Neuronal stem cell (in vitro differentiated cells): ENCODE measurements at regions not wholly inside any gene's neighbourhood (a gene's known extent, or its start where the extent isn't known, plus 50 kb on each side); places are given as distances from the start of the nearest gene placed in this dataset.
"Not testable (repeated sequence)": the region's sequence is repeated elsewhere in the genome, so short reads cannot be mapped to it uniquely, and the experiment has no call there.

Source experiments
- DNase-seq: peaks from one replicate; pipeline ENCODE4 v3.0.0-alpha.2; 2013; ENCODE audit warnings: low spot score
- H2AFZ ChIP-seq: one replicate; pipeline ENCODE4 v1.6.1; 2013; ENCODE audit warnings: mild to moderate bottlenecking, low read length, inconsistent platforms
- H2AK5ac ChIP-seq: 2 replicates; pipeline ENCODE4 v1.6.1; 2013; ENCODE audit warnings: low read depth, mild to moderate bottlenecking, inconsistent platforms, low read length, moderate library complexity, mixed read lengths
- H2BK120ac ChIP-seq: 2 replicates; pipeline ENCODE4 v1.6.1; 2013; ENCODE audit warnings: low read depth, mild to moderate bottlenecking, inconsistent platforms, low read length, moderate library complexity, mixed read lengths
- H2BK12ac ChIP-seq: one replicate; pipeline ENCODE4 v1.6.1; 2013; ENCODE audit warnings: low read length, inconsistent platforms
- H2BK15ac ChIP-seq: 2 replicates; pipeline ENCODE4 v1.6.1; 2013; ENCODE audit warnings: mild to moderate bottlenecking, low read length, inconsistent platforms, mixed read lengths
- H2BK5ac ChIP-seq: one replicate; pipeline ENCODE4 v1.6.1; 2013; ENCODE audit warnings: inconsistent platforms, mild to moderate bottlenecking, low read length, moderate library complexity
- H3K14ac ChIP-seq: one replicate; pipeline ENCODE4 v1.6.1; 2013; ENCODE audit warnings: low read length, inconsistent platforms
- H3K18ac ChIP-seq: 2 replicates; pipeline ENCODE4 v1.6.1; 2013; ENCODE audit warnings: low read length, inconsistent platforms
- H3K23ac ChIP-seq: 2 replicates; pipeline ENCODE4 v1.6.1; 2013; ENCODE audit warnings: low read depth, mild to moderate bottlenecking, mixed read lengths, low read length, inconsistent platforms; ENCODE audit not compliant: poor library complexity
- H3K27ac ChIP-seq: replicated peaks from 3 replicates; pipeline ENCODE4 v1.5.1; 2013; ENCODE audit warnings: low read length, inconsistent platforms
- H3K27me3 ChIP-seq, 3 experiments: 2 replicates each; pipeline ENCODE4 v1.6.1; 2013; ENCODE audit warnings: low read length in 3 of 3, mild to moderate bottlenecking in 2 of 3, inconsistent platforms in 1 of 3, low read depth in 1 of 3, mixed read lengths in 1 of 3, moderate library complexity in 1 of 3; ENCODE audit not compliant: control insufficient read depth in 3 of 3, insufficient read depth in 3 of 3
- H3K36me3 ChIP-seq, 2 donors: replicated peaks in 1 of 2; 2 replicates each; pipeline ENCODE4 v1.6.1; 2013; ENCODE audit warnings: low read length in 2 of 2; ENCODE audit not compliant: control insufficient read depth in 2 of 2, insufficient read depth in 2 of 2
- H3K4ac ChIP-seq: 2 replicates; pipeline ENCODE4 v1.6.1; 2013; ENCODE audit warnings: inconsistent platforms, mild to moderate bottlenecking, low read length, moderate library complexity
- H3K4me1 ChIP-seq, 2 donors: 1 replicate in 1 of 2; 2 replicates in 1 of 2; pipeline ENCODE4 v1.6.1; 2013; ENCODE audit warnings: low read length in 2 of 2, low read depth in 1 of 2; ENCODE audit not compliant: control insufficient read depth in 2 of 2, insufficient read depth in 1 of 2
- H3K4me2 ChIP-seq: one replicate; pipeline ENCODE4 v1.6.1; 2013; ENCODE audit warnings: mild to moderate bottlenecking, low read length, inconsistent platforms; ENCODE audit not compliant: insufficient read depth, poor library complexity, severe bottlenecking
- H3K4me3 ChIP-seq, 2 donors: 2 replicates each; pipeline ENCODE4 v1.5.1; 2013; ENCODE audit warnings: low read length in 2 of 2, mild to moderate bottlenecking in 2 of 2, inconsistent platforms in 1 of 2, moderate library complexity in 1 of 2
- H3K79me1 ChIP-seq: one replicate; pipeline ENCODE4 v1.6.1; 2013; ENCODE audit warnings: low read depth, mild to moderate bottlenecking, inconsistent platforms, low read length, moderate library complexity
- H3K9ac ChIP-seq: one replicate; pipeline ENCODE4 v1.6.1; 2013; ENCODE audit warnings: mild to moderate bottlenecking, low read depth, low read length, inconsistent platforms; ENCODE audit not compliant: poor library complexity
- H3K9me3 ChIP-seq, 2 donors: replicated peaks in 1 of 2; 2 replicates each; pipeline versions ENCODE3 to v1.6.1; 2013; ENCODE audit warnings: low read length in 2 of 2, mild to moderate bottlenecking in 2 of 2, inconsistent platforms in 1 of 2, low read depth in 1 of 2, mixed read lengths in 1 of 2, moderate library complexity in 1 of 2; ENCODE audit not compliant: control insufficient read depth in 2 of 2, insufficient read depth in 1 of 2
- H4K8ac ChIP-seq: one replicate; pipeline ENCODE4 v1.6.1; 2013; ENCODE audit warnings: low read depth, mild to moderate bottlenecking, inconsistent platforms, low read length, moderate library complexity
- H4K91ac ChIP-seq: one replicate; pipeline ENCODE4 v1.6.1; 2013; ENCODE audit warnings: low read length, low read depth, mild to moderate bottlenecking, inconsistent platforms; ENCODE audit not compliant: poor library complexity
- WGBS, 2 donors: extraction: QIAGEN DNeasy Blood & Tissue Kit; methylation state at CpG; one replicate each; pipeline ENCODE4 v1.1.7; 2013; ENCODE audit warnings: missing lambda C conversion rate in 2 of 2, mixed read lengths in 1 of 2; ENCODE audit not compliant: insufficient read length in 2 of 2, insufficient replicate concordance in 1 of 2; ENCODE audit errors: extremely low coverage in 2 of 2; 5-methylcytosine and 5-hydroxymethylcytosine counted together

DNA sequence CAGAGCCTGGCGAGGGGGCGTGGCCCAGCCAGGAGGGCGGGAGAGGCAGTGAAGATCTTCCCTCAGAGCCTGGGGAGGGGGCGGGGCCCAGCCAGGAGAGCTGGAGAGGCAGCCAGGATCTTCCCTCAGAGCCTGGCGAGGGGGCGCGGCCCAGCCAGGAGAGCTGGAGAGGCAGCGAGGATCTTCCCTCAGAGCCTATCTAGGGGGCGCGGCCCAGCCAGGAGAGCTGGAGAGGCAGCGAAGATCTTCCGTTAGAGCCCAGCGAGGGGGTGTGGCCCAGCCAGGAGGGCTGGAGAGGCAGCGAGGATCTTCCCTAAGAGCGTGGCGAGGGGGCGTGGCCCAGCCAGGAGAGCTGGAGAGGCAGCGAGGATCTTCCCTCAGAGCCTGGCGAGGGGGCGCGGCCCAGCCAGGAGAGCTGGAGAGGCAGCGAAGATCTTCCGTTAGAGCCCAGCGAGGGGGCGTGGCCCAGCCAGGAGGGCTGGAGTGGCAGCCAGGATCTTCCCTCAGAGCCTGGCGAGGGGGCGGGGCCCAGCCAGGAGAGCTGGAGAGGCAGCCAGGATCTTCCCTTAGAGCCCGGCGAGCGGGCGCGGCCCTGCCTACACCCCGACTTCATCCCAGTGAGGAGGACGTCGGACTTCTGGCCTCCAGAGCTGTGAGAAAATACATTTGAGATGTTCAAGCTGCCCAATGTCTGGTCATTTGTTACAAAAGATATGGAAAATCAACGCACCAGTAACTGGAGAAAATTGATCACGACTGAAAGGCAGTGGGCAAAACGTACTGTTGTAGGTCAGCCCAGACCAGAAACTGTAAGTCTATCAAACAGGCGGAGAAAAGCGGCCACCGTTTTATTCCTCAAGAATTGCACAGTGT, 63.4 kb upstream of the TMEM18 start:
- WGBS, 2 donors: no CpG with 5 or more reads among the region's 41 CpGs
- Histone ChIP-seq H2AK5ac (peak overlapping the region; percentile 13), H2AFZ (peak overlapping the region; percentile 95), H2BK5ac (peak overlapping the region; percentile 79), H3K9ac (peak overlapping the region; percentile 94), H3K4me2 (peak overlapping the region; percentile 99), H3K18ac (peak overlapping the region; percentile 100), H4K91ac (peak overlapping the region; percentile 89), H3K4me3 (peak overlapping the region; percentile 50 to 81), H2BK15ac (peak overlapping the region; percentile 13), H3K23ac (peak overlapping the region; percentile 14), H3K27ac (peak overlapping the region; percentile 81)
- not testable (repeated sequence) for H4K8ac ChIP-seq, H3K79me1 ChIP-seq, H2BK12ac ChIP-seq, H3K4me1 ChIP-seq, H2BK120ac ChIP-seq, H3K27me3 ChIP-seq, H3K9me3 ChIP-seq, H3K14ac ChIP-seq, H3K4ac ChIP-seq, H3K36me3 ChIP-seq
- peak; percentile 100 for DNase-seq

DNA sequence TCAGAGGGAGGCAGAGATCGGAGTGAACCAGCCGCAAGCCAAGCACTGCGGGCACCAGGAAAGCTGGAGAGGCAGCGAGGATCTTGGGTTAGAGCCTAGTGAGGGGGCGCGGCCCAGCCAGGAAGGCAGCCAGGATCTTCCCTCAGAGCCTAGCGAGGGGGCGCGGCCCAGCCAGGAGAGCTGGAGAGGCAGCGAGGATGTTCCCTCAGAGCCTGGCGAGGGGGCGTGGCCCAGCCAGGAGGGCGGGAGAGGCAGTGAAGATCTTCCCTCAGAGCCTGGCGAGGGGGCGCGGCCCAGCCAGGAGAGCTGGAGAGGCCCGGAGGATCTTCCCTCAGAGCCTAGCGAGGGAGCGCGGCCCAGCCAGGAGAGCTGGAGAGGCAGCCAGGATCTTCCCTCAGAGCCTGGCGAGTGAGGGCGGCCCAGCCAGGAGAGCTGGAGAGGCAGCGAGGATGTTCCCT, 62.7 kb upstream of the TMEM18 start:
- no CpG with 5 or more reads among the region's 23 CpGs for WGBS, 2 donors
- peak overlapping the region; percentile 13 for H2AK5ac ChIP-seq
- DNase-seq: peak; percentile 100

DNA sequence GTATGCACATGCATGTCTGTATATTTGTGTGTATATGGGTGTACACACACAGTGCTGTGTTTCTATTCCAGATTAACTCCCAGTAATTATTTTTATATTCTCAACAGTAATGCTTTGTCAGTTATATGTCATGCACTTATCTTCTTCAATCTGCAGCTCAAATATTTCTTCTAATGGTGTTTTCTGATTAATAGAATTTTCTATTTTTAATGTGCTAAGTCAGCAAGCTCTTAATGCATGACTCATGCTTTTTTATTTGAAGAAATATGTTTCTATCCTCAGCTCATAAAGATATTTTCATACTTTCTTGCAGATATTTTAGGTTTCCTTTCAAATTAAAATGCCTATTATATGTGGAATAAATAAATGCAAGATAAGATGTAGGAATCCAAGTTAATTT, 59.7 kb upstream of the TMEM18 start:
- H3K4me1 ChIP-seq: peaks cover 2 to 6% of the 10 kb centered on the region in 2 donors
- H3K4me3 ChIP-seq: no peak overlapping the region
- no peaks in the 10 kb centered on the region for H3K79me1 ChIP-seq
- H3K14ac ChIP-seq: no peak overlapping the region
- H3K9me3 ChIP-seq: no peaks in the 10 kb centered on the region
- no peak overlapping the region for H2BK5ac ChIP-seq
- H3K36me3 ChIP-seq: no peaks in the 10 kb centered on the region
- no peak overlapping the region for H2AK5ac ChIP-seq
- H4K91ac ChIP-seq: no peak overlapping the region
- no peak overlapping the region for H3K4ac ChIP-seq
- no peak overlapping the region for H3K23ac ChIP-seq
- DNase-seq: no peak
- H2BK12ac ChIP-seq: no peak overlapping the region
- no peak overlapping the region for H3K27ac ChIP-seq
- no peak overlapping the region for H3K18ac ChIP-seq
- H2BK120ac ChIP-seq: no peak overlapping the region
- H2AFZ ChIP-seq: no peak overlapping the region
- no peak overlapping the region for H2BK15ac ChIP-seq
- no peak overlapping the region for H4K8ac ChIP-seq
- no peak overlapping the region for H3K4me2 ChIP-seq
- H3K27me3 ChIP-seq: no peaks in the 10 kb centered on the region
- H3K9ac ChIP-seq: no peak overlapping the region

More for the DNA sequence above, 62.7 kb upstream of the TMEM18 start:
- Histone ChIP-seq H2AFZ (peak overlapping the region; percentile 95), H3K4me2 (peak overlapping the region; percentile 99), H3K18ac (peak overlapping the region; percentile 94), H3K27ac (peak overlapping the region; percentile 81), H3K23ac (peak overlapping the region; percentile 8), H3K4me3 (peak overlapping the region; percentile 16 to 50), H3K9ac (peak overlapping the region; percentile 84), H2BK12ac (peak overlapping the region; percentile 11), H2BK5ac (peak overlapping the region; percentile 79), H2BK15ac (peak overlapping the region; percentile 13)
- not testable (repeated sequence) for H2BK120ac ChIP-seq, H4K91ac ChIP-seq, H3K9me3 ChIP-seq, H3K36me3 ChIP-seq, H3K79me1 ChIP-seq, H4K8ac ChIP-seq, H3K4ac ChIP-seq, H3K4me1 ChIP-seq, H3K14ac ChIP-seq, H3K27me3 ChIP-seq

DNA sequence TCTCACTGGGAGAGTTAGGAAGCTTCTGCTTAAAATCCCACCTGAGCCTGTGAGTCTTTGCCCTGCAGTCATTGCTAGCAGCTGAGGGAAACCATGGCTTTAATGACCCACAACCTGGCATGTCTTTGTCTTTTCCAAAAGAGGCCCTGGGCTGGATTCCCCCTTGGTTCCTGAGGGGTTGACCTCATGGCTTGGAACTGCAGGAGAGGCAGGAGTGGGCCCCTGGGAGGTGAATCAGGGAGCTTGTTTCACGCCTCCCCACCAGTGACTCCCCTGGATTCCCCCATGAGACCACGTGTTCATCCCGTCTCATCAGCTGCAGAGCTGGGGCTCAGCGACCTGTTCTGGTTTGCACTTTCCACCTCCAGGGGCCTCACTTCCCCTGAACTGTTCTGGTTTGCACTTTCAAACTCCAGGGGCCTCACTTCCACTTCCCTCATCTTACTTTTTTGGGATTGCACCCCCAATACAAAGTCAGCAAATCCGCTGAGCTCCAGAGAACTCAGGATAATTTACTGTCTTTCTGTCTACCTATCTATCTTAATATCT, 58.5 kb upstream of the TMEM18 start:
- H4K8ac ChIP-seq: no peak overlapping the region
- H2BK15ac ChIP-seq: no peak overlapping the region
- H3K79me1 ChIP-seq: no peaks in the 10 kb centered on the region
- DNase-seq: no peak
- no peak overlapping the region for H3K4me2 ChIP-seq
- no peak overlapping the region for H3K14ac ChIP-seq
- H4K91ac ChIP-seq: no peak overlapping the region
- peaks cover 2 to 6% of the 10 kb centered on the region in 2 donors for H3K4me1 ChIP-seq
- no CpG with 5 or more reads among the region's 5 CpGs for whole genome bisulfite sequencing, 2 donors
- H3K4me3 ChIP-seq: no peak overlapping the region
- H2BK120ac ChIP-seq: no peak overlapping the region
- H3K23ac ChIP-seq: no peak overlapping the region
- no peak overlapping the region for H2BK12ac ChIP-seq
- no peaks in the 10 kb centered on the region for H3K36me3 ChIP-seq
- H3K27me3 ChIP-seq: no peaks in the 10 kb centered on the region
- peak overlapping the region; percentile 52 for H3K18ac ChIP-seq
- no peak overlapping the region for H2BK5ac ChIP-seq
- H3K9ac ChIP-seq: no peak overlapping the region
- H2AFZ ChIP-seq: no peak overlapping the region
- H3K4ac ChIP-seq: no peak overlapping the region
- no peaks in the 10 kb centered on the region for H3K9me3 ChIP-seq
- no peak overlapping the region for H2AK5ac ChIP-seq
- no peak overlapping the region for H3K27ac ChIP-seq
